OCI-M2 (cell line): ENCODE measurements at regions not wholly inside any gene's neighbourhood (a gene's known extent, or its start where the extent isn't known, plus 50 kb on each side); places are given as distances from the start of the nearest gene placed in this dataset.

Experiments
- DNase-seq: peaks from one replicate; lab custom pipeline; 2025; ENCODE audit not compliant: unreplicated experiment; lab: John Stamatoyannopoulos, UW

GRCh38 chr6:166106076-166106686 is 61.5 kb downstream of the TBXT start:
- peak; percentile 20 for DNase-seq

GRCh38 chr6:166105341-166106075 is 62.1 kb downstream of the TBXT start:
- DNase-seq: no peak

- DNase-seq: no peak
Observed at GRCh38 chr6:166104872-166105271, 62.8 kb downstream of the TBXT start.

GRCh38 chr6:166104107-166104506 is 63.5 kb downstream of the TBXT start:
- DNase-seq: no peak

GRCh38 chr6:166101819-166102419 is 65.7 kb downstream of the TBXT start:
- no peak for DNase-seq

GRCh38 chr6:166097914-166098522 is 69.6 kb downstream of the TBXT start:
- no peak for DNase-seq

- DNase-seq: no peak
Observed at GRCh38 chr6:166087852-166088251, 79.8 kb downstream of the TBXT start.

GRCh38 chr6:166087246-166087645 is 80.4 kb downstream of the TBXT start:
- no peak for DNase-seq

- DNase-seq: no peak
Observed at GRCh38 chr6:166085500-166085899, 82.2 kb downstream of the TBXT start.

- no peak for DNase-seq
Observed at GRCh38 chr6:166084951-166085350, 82.7 kb downstream of the TBXT start.

GRCh38 chr6:166079841-166080240 is 87.8 kb downstream of the TBXT start:
- no peak for DNase-seq

GRCh38 chr6:166078294-166078693 is 89.4 kb downstream of the TBXT start:
- DNase-seq: no peak

- no peak for DNase-seq
Observed at GRCh38 chr6:166076625-166077024, 91.0 kb downstream of the TBXT start.

- DNase-seq: no peak
Observed at GRCh38 chr6:166075925-166076324, 91.7 kb downstream of the TBXT start.

- DNase-seq: no peak
Observed at GRCh38 chr6:166075186-166075585, 92.5 kb downstream of the TBXT start.

GRCh38 chr6:166073082-166073481 is 94.6 kb downstream of the TBXT start:
- DNase-seq: no peak

- DNase-seq: no peak
Observed at GRCh38 chr6:166068768-166069167, 98.9 kb downstream of the TBXT start.

- DNase-seq: no peak
Observed at GRCh38 chr6:166058064-166058739, 109.4 kb downstream of the TBXT start.

- no peak for DNase-seq
Observed at GRCh38 chr6:166057431-166057830, 110.2 kb downstream of the TBXT start.

GRCh38 chr6:166056637-166057036 is 111.0 kb downstream of the TBXT start:
- DNase-seq: no peak

- no peak for DNase-seq
Observed at GRCh38 chr6:166055801-166056200, 111.8 kb downstream of the TBXT start.
